ENCODE measurements at regions not wholly inside any gene's neighbourhood (a gene's known extent, or its start where the extent isn't known, plus 50 kb on each side); places are given as distances from the start of the nearest gene placed in this dataset.

DNA sequence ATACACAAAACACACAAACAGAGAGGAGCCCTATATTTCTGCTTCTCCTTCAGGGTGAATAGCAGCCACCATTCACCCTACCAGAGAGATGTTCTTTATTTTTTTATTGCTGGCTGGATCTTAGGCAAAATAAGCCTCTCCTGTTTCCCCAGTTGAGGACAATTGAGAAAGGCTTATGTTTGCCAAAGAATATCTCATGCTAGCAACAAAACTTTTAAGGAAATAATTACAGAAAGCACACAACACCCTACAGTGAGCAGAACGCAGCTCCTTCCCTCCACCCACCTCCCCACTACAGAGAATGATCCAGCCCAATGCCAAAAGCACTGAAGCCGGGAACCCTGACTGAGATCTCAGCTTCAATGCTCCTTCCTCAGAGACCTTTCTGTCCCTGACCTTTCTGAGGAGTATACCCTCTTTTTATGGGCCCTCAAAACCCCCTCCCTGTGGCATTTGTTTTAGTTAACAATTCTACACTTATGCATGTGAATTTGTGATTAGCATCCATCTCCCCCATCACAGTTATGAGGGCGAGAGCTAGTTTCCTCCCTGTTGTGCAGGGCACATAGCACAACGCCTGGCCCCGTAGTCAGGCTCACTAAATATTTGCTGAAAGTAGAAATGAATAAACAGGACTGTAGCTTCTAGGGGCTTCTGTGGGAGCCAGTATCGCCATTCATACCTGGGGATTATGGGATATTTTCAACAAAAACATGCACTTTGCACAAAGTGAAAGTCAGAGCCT lies 491.6 kb upstream of the CDH4 start:
- TF ChIP-seq, protein P1, sequence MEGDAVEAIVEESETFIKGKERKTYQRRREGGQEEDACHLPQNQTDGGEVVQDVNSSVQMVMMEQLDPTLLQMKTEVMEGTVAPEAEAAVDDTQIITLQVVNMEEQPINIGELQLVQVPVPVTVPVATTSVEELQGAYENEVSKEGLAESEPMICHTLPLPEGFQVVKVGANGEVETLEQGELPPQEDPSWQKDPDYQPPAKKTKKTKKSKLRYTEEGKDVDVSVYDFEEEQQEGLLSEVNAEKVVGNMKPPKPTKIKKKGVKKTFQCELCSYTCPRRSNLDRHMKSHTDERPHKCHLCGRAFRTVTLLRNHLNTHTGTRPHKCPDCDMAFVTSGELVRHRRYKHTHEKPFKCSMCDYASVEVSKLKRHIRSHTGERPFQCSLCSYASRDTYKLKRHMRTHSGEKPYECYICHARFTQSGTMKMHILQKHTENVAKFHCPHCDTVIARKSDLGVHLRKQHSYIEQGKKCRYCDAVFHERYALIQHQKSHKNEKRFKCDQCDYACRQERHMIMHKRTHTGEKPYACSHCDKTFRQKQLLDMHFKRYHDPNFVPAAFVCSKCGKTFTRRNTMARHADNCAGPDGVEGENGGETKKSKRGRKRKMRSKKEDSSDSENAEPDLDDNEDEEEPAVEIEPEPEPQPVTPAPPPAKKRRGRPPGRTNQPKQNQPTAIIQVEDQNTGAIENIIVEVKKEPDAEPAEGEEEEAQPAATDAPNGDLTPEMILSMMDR (conservative IDR thresholded peaks at IDR 0.05; ENCODE audit: low read length) = no peak
- no peak for TF ChIP-seq EZH2phosphoT487 (IDR thresholded peaks at IDR 0.05; ENCODE audit: borderline replicate concordance, low read depth, low read length)

All from OCI-LY7 (cell line).